ENCODE measurements at regions not wholly inside any gene's neighbourhood (a gene's known extent, or its start where the extent isn't known, plus 50 kb on each side); places are given as distances from the start of the nearest gene placed in this dataset.

DNA sequence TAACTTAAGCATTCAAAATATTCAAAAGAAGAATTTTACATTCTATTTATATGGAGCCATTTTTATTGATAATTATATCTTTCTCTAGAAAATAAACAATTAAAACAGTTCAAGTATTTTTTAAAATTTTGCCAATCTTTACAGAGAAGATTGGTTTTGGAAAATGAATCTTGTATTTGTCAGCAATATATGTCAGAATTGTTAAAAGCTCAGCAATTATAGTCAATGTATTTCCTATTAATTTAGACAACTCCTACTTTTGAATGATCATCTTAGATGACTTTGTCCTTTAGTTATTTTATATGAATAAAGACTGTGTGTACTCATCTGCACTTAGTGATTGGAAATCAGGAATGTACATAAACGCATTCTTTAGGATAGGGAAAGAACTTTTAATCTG is 223.9 kb upstream of the MAD2L1 start:
- TF ChIP-seq POLR2AphosphoS5 (IDR thresholded peaks at IDR 0.05; ENCODE audit: insufficient read depth in 1 of 2, low read depth in 1 of 2) (no peak), POLR2A (IDR thresholded peaks at IDR 0.05) (no peak)
- TF ChIP-seq, protein P1, sequence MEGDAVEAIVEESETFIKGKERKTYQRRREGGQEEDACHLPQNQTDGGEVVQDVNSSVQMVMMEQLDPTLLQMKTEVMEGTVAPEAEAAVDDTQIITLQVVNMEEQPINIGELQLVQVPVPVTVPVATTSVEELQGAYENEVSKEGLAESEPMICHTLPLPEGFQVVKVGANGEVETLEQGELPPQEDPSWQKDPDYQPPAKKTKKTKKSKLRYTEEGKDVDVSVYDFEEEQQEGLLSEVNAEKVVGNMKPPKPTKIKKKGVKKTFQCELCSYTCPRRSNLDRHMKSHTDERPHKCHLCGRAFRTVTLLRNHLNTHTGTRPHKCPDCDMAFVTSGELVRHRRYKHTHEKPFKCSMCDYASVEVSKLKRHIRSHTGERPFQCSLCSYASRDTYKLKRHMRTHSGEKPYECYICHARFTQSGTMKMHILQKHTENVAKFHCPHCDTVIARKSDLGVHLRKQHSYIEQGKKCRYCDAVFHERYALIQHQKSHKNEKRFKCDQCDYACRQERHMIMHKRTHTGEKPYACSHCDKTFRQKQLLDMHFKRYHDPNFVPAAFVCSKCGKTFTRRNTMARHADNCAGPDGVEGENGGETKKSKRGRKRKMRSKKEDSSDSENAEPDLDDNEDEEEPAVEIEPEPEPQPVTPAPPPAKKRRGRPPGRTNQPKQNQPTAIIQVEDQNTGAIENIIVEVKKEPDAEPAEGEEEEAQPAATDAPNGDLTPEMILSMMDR (IDR thresholded peaks at IDR 0.05), result no peak
